HEK293 (cell line): ENCODE measurements at regions not wholly inside any gene's neighbourhood (a gene's known extent, or its start where the extent isn't known, plus 50 kb on each side); places are given as distances from the start of the nearest gene placed in this dataset.

Experiments
- FEZF1 ChIP-seq: fragments of 450-650 bp; formaldehyde crosslinking; IDR thresholded peaks from 2 replicates; pipeline ENCODE4 v1.5.1; 2016; ENCODE audit warnings: missing biosample characterization, missing genetic modification characterization
- GLIS2 ChIP-seq: fragments of 450-650 bp; formaldehyde crosslinking; IDR thresholded peaks from 2 replicates; pipeline ENCODE4 v1.5.1; 2016; ENCODE audit warnings: missing biosample characterization, missing genetic modification characterization
- KLF16 ChIP-seq: fragments of 450-650 bp; formaldehyde crosslinking; IDR thresholded peaks from 2 replicates; pipeline ENCODE4 v1.5.1; 2017; ENCODE audit warnings: missing biosample characterization, missing genetic modification characterization
- MYNN ChIP-seq: fragments of 450-650 bp; formaldehyde crosslinking; IDR thresholded peaks from 2 replicates; pipeline ENCODE4 v1.5.1; 2016; ENCODE audit warnings: missing biosample characterization, missing genetic modification characterization, borderline replicate concordance
- MZF1 ChIP-seq: fragments of 450-650 bp; formaldehyde crosslinking; IDR thresholded peaks from 2 replicates; pipeline ENCODE4 v1.5.1; 2017; ENCODE audit warnings: missing biosample characterization, missing genetic modification characterization, borderline replicate concordance
- REST ChIP-seq: fragments of 450-650 bp; formaldehyde crosslinking; IDR thresholded peaks from 2 replicates; pipeline ENCODE4 v1.5.1; 2016; ENCODE audit warnings: missing biosample characterization, missing genetic modification characterization
- YY2 ChIP-seq: fragments of 450-650 bp; formaldehyde crosslinking; IDR thresholded peaks from 2 replicates; pipeline ENCODE4 v1.5.1; 2016; ENCODE audit warnings: missing biosample characterization, missing genetic modification characterization
- ZBTB8A ChIP-seq: fragments of 450-650 bp; formaldehyde crosslinking; IDR thresholded peaks from 2 replicates; pipeline ENCODE4 v1.5.1; 2016; ENCODE audit warnings: missing biosample characterization, missing genetic modification characterization
- ZNF155 ChIP-seq: fragments of 450-650 bp; formaldehyde crosslinking; IDR thresholded peaks from 2 replicates; pipeline ENCODE4 v1.5.1; 2016; ENCODE audit warnings: missing biosample characterization, missing genetic modification characterization
- ZNF157 ChIP-seq: fragments of 450-650 bp; formaldehyde crosslinking; IDR thresholded peaks from 2 replicates; pipeline ENCODE4 v1.5.1; 2016; ENCODE audit warnings: missing biosample characterization, missing genetic modification characterization
- ZNF211 ChIP-seq: fragments of 450-650 bp; formaldehyde crosslinking; IDR thresholded peaks from 2 replicates; pipeline ENCODE4 v1.5.1; 2016; ENCODE audit warnings: low read depth, missing biosample characterization, missing genetic modification characterization
- ZNF214 ChIP-seq: fragments of 450-650 bp; formaldehyde crosslinking; IDR thresholded peaks from 2 replicates; pipeline ENCODE4 v1.5.1; 2017; ENCODE audit warnings: missing biosample characterization, mild to moderate bottlenecking, missing genetic modification characterization, borderline replicate concordance
- ZNF274 ChIP-seq, 2 experiments: fragments of 200-500 bp in 1 of 2; fragments of 450-650 bp in 1 of 2; sonication (Bioruptor generic) in 1 of 2; formaldehyde crosslinking in 1 of 2; IDR thresholded peaks; 2 replicates each; pipeline versions ENCODE4 v1.5.1 to v1.6.1; 2014 to 2016; ENCODE audit warnings: borderline replicate concordance in 1 of 2, inconsistent platforms in 1 of 2, low read length in 1 of 2, missing biosample characterization in 1 of 2, missing genetic modification characterization in 1 of 2
- ZNF311 ChIP-seq: fragments of 450-650 bp; formaldehyde crosslinking; IDR thresholded peaks from 2 replicates; pipeline ENCODE4 v1.5.1; 2017; ENCODE audit warnings: missing biosample characterization, missing genetic modification characterization, borderline replicate concordance
- ZNF391 ChIP-seq: fragments of 450-650 bp; formaldehyde crosslinking; IDR thresholded peaks from 2 replicates; pipeline ENCODE4 v1.5.1; 2016; ENCODE audit warnings: low read depth, missing biosample characterization, missing genetic modification characterization, borderline replicate concordance
- ZNF398 ChIP-seq: fragments of 450-650 bp; formaldehyde crosslinking; IDR thresholded peaks from 2 replicates; pipeline ENCODE4 v1.5.1; 2017; ENCODE audit warnings: missing biosample characterization, missing genetic modification characterization
- ZNF426 ChIP-seq: fragments of 450-650 bp; formaldehyde crosslinking; IDR thresholded peaks from 2 replicates; pipeline ENCODE4 v1.5.1; 2017; ENCODE audit warnings: missing biosample characterization, missing genetic modification characterization, mild to moderate bottlenecking, inconsistent platforms, moderate library complexity
- ZNF555 ChIP-seq: fragments of 450-650 bp; formaldehyde crosslinking; conservative IDR thresholded peaks from 2 replicates; pipeline ENCODE4 v1.5.1; 2017; ENCODE audit warnings: missing biosample characterization, mild to moderate bottlenecking, missing genetic modification characterization, inconsistent platforms
- ZNF629 ChIP-seq: fragments of 450-650 bp; formaldehyde crosslinking; IDR thresholded peaks from 2 replicates; pipeline ENCODE4 v1.5.1; 2017; ENCODE audit warnings: missing biosample characterization, missing genetic modification characterization
- ZNF639 ChIP-seq: fragments of 450-650 bp; formaldehyde crosslinking; IDR thresholded peaks from 2 replicates; pipeline ENCODE4 v1.5.1; 2016; ENCODE audit warnings: missing biosample characterization, missing genetic modification characterization
- ZNF658 ChIP-seq: fragments of 450-650 bp; formaldehyde crosslinking; IDR thresholded peaks from 2 replicates; pipeline ENCODE4; 2016; ENCODE audit warnings: missing biosample characterization, missing genetic modification characterization
- ZNF704 ChIP-seq: fragments of 450-650 bp; formaldehyde crosslinking; IDR thresholded peaks from 2 replicates; pipeline ENCODE4 v1.5.1; 2016; ENCODE audit warnings: missing biosample characterization, missing genetic modification characterization
- ZNF747 ChIP-seq: fragments of 450-650 bp; formaldehyde crosslinking; IDR thresholded peaks from 2 replicates; pipeline ENCODE4 v1.5.1; 2016; ENCODE audit warnings: missing biosample characterization, missing genetic modification characterization
- ZNF76 ChIP-seq: fragments of 450-650 bp; formaldehyde crosslinking; IDR thresholded peaks from 2 replicates; pipeline ENCODE4; 2016; ENCODE audit warnings: low read depth, missing biosample characterization, missing genetic modification characterization, borderline replicate concordance
- ZNF777 ChIP-seq: fragments of 450-650 bp; formaldehyde crosslinking; IDR thresholded peaks from 2 replicates; pipeline ENCODE4 v1.5.1; 2017; ENCODE audit warnings: missing biosample characterization, missing genetic modification characterization, borderline replicate concordance
- TF ChIP-seq, protein P1 (sequence below): fragments of 450-650 bp; formaldehyde crosslinking; IDR thresholded peaks from 2 replicates; pipeline ENCODE4 v1.5.1; 2016; ENCODE audit warnings: missing biosample characterization, missing genetic modification characterization
- TF ChIP-seq, protein P2 (sequence below): fragments of 450-650 bp; formaldehyde crosslinking; IDR thresholded peaks from 2 replicates; pipeline ENCODE4 v1.5.1; 2017; ENCODE audit warnings: missing biosample characterization, missing genetic modification characterization

DNA sequence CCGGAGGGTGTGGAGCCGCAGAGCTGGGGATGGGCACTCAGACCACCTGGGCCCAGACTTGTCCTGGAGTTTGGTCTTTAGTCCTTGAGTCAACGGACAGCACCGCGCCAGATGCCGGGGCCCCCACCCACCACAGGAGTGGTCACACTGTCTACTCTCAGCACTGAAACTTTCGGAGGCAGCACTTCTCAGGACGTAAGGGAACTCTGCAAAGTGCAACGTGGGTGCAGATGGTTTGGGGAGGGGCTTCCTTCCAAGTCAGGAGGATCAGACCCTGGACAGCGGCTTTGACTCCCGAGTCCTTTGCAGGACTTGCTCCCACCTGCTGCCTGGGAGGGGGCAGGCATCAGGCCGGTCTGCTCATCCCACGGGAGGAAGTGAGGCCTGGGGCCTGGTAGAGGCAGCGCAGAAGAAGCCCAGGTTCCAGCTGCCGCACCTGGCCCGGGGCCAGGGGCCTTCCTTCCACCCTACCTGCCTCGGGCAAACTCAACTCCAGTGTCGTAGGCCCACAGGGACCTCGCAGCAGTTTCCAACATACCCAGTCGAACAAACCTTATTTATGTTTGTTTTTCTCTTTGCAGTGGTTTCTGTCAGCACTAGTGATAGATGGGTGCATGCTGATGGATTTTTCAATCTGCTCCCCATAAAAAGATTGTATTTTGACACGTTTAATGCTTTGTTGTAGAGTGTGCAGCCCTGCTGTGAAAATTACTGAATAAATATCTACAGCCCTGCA, 149.8 kb upstream of the PPP1R26 start (continued):
- TF ChIP-seq, protein P1, sequence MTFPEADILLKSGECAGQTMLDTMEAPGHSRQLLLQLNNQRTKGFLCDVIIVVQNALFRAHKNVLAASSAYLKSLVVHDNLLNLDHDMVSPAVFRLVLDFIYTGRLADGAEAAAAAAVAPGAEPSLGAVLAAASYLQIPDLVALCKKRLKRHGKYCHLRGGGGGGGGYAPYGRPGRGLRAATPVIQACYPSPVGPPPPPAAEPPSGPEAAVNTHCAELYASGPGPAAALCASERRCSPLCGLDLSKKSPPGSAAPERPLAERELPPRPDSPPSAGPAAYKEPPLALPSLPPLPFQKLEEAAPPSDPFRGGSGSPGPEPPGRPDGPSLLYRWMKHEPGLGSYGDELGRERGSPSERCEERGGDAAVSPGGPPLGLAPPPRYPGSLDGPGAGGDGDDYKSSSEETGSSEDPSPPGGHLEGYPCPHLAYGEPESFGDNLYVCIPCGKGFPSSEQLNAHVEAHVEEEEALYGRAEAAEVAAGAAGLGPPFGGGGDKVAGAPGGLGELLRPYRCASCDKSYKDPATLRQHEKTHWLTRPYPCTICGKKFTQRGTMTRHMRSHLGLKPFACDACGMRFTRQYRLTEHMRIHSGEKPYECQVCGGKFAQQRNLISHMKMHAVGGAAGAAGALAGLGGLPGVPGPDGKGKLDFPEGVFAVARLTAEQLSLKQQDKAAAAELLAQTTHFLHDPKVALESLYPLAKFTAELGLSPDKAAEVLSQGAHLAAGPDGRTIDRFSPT (tag by site-specific recombination), result no peak
- peak; percentile 66 for TF ChIP-seq ZNF629 (tag by site-specific recombination)
- TF ChIP-seq ZNF398 (tag by site-specific recombination), result peak; percentile 43; the same call in 1 of the 2 replicates
- no peak for TF ChIP-seq ZNF155
- TF ChIP-seq ZNF211 (tag by site-specific recombination), result no peak
- no peak for TF ChIP-seq ZNF157 (tag by site-specific recombination)
- peak; percentile 96 for TF ChIP-seq REST (tag by site-specific recombination)
- no peak for TF ChIP-seq ZNF777
- peak; percentile 51 for TF ChIP-seq ZNF76 (tag by site-specific recombination)
- peak; percentile 96 for TF ChIP-seq FEZF1
- no peak for TF ChIP-seq ZNF391
- TF ChIP-seq ZNF747 (tag by site-specific recombination), result no peak
- TF ChIP-seq ZBTB8A, result peak; percentile 91
- TF ChIP-seq, protein P2, sequence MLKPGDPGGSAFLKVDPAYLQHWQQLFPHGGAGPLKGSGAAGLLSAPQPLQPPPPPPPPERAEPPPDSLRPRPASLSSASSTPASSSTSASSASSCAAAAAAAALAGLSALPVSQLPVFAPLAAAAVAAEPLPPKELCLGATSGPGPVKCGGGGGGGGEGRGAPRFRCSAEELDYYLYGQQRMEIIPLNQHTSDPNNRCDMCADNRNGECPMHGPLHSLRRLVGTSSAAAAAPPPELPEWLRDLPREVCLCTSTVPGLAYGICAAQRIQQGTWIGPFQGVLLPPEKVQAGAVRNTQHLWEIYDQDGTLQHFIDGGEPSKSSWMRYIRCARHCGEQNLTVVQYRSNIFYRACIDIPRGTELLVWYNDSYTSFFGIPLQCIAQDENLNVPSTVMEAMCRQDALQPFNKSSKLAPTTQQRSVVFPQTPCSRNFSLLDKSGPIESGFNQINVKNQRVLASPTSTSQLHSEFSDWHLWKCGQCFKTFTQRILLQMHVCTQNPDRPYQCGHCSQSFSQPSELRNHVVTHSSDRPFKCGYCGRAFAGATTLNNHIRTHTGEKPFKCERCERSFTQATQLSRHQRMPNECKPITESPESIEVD (tag by site-specific recombination), result peak; percentile 99
- TF ChIP-seq KLF16 (tag by site-specific recombination), result no peak
- no peak for TF ChIP-seq MZF1 (tag by site-specific recombination)
- TF ChIP-seq YY2 (tag by site-specific recombination), result no peak
- no peak for TF ChIP-seq ZNF274 (IDR thresholded peaks at IDR 0.05; ENCODE audit: low read length)
- no peak for TF ChIP-seq ZNF274 (tag by site-specific recombination; IDR thresholded peaks at IDR 0.05; ENCODE audit: borderline replicate concordance)
- no peak for TF ChIP-seq ZNF704 (tag by site-specific recombination)
- TF ChIP-seq ZNF426 (tag by site-specific recombination), result no peak
- TF ChIP-seq ZNF555 (tag by site-specific recombination), result no peak
- TF ChIP-seq GLIS2, result no peak
- no peak for TF ChIP-seq ZNF311 (tag by site-specific recombination)
- TF ChIP-seq MYNN (tag by site-specific recombination), result no peak; the same call in 1 of the 2 replicates
- no peak for TF ChIP-seq ZNF214 (tag by site-specific recombination)
- no peak for TF ChIP-seq ZNF658 (tag by site-specific recombination)
- TF ChIP-seq ZNF639, result no peak
